HepG2 (cell line): ENCODE measurements at regions not wholly inside any gene's neighbourhood (a gene's known extent, or its start where the extent isn't known, plus 50 kb on each side); places are given as distances from the start of the nearest gene placed in this dataset.

Experiments used
- KDM2A ChIP-seq: sonication (generic); formaldehyde crosslinking; IDR thresholded peaks from 2 replicates; pipeline ENCODE4 v1.4.0; 2020; ENCODE audit warnings: low read depth, missing genetic modification reagents, borderline replicate concordance
- KIAA2018 ChIP-seq: sonication (generic); formaldehyde crosslinking; IDR thresholded peaks from 2 replicates; pipeline ENCODE4 v1.5.0; 2020; ENCODE audit warnings: mild to moderate bottlenecking, missing genetic modification reagents, borderline replicate concordance
- KMT2A ChIP-seq: sonication (generic); formaldehyde crosslinking; IDR thresholded peaks from 2 replicates; pipeline ENCODE4 v1.4.0; 2020; ENCODE audit warnings: missing genetic modification reagents
- MAZ ChIP-seq, 2 experiments: sonication (generic) in 1 of 2; formaldehyde crosslinking in 1 of 2; IDR thresholded peaks; 2 replicates each; pipeline versions ENCODE4 v1.5.0 to v1.6.1; 2012 to 2020; ENCODE audit warnings: low read depth in 2 of 2, mild to moderate bottlenecking in 2 of 2, borderline replicate concordance in 1 of 2, improper control_type of control experiment in 1 of 2, low read length in 1 of 2, missing genetic modification reagents in 1 of 2, moderate library complexity in 1 of 2
- MZF1 ChIP-seq: sonication (generic); formaldehyde crosslinking; IDR thresholded peaks from 2 replicates; pipeline ENCODE4 v1.8.1; 2023; ENCODE audit warnings: mild to moderate bottlenecking, missing genetic modification reagents, borderline replicate concordance
- NAIF1 ChIP-seq: sonication (generic); formaldehyde crosslinking; IDR thresholded peaks from 2 replicates; pipeline ENCODE4 v1.5.0; 2020; ENCODE audit warnings: mild to moderate bottlenecking, missing genetic modification reagents, borderline replicate concordance
- PRDM15 ChIP-seq: sonication (generic); formaldehyde crosslinking; IDR thresholded peaks from 2 replicates; pipeline ENCODE4 v1.4.0; 2020; ENCODE audit warnings: missing genetic modification reagents
- REL ChIP-seq: sonication (generic); formaldehyde crosslinking; conservative IDR thresholded peaks from 2 replicates; pipeline ENCODE4 v1.8.0; 2022; ENCODE audit warnings: mild to moderate bottlenecking, missing genetic modification reagents, moderate library complexity
- ZBTB25 ChIP-seq: IDR thresholded peaks from 2 replicates; pipeline ENCODE4 v1.6.1; 2018; ENCODE audit warnings: missing genetic modification reagents
- ZBTB4 ChIP-seq: sonication (generic); formaldehyde crosslinking; IDR thresholded peaks from 2 replicates; pipeline ENCODE4 v1.4.0; 2020; ENCODE audit warnings: missing genetic modification reagents, mild to moderate bottlenecking, borderline replicate concordance
- ZNF788 ChIP-seq: sonication (generic); formaldehyde crosslinking; IDR thresholded peaks from 2 replicates; pipeline ENCODE4 v1.5.0; 2020; ENCODE audit warnings: mild to moderate bottlenecking, missing genetic modification reagents, borderline replicate concordance
- ZSCAN30 ChIP-seq: sonication (generic); formaldehyde crosslinking; IDR thresholded peaks from 2 replicates; pipeline ENCODE4 v1.5.0; 2020; ENCODE audit warnings: mild to moderate bottlenecking, missing genetic modification reagents

GRCh38 chr7:63014792-63015191, 983.9 kb upstream of the ZNF722 start (continued):
- TF ChIP-seq KIAA2018 (no peak), ZBTB4 (no peak), ZNF788 (CRISPR knock-in tag) (no peak), PRDM15 (CRISPR knock-in tag) (no peak), ZSCAN30 (CRISPR knock-in tag) (no peak), MZF1 (CRISPR knock-in tag) (no peak), KDM2A (CRISPR knock-in tag) (no peak), ZBTB25 (CRISPR knock-in tag) (no peak), KMT2A (no peak), REL (no peak), NAIF1 (no peak), MAZ (IDR thresholded peaks at IDR 0.05; ENCODE audit: borderline replicate concordance, low read depth, low read length) (no peak), MAZ (CRISPR knock-in tag; IDR thresholded peaks at IDR 0.05; ENCODE audit: low read depth) (no peak)
